ENCODE measurements at regions not wholly inside any gene's neighbourhood (a gene's known extent, or its start where the extent isn't known, plus 50 kb on each side); places are given as distances from the start of the nearest gene placed in this dataset.

DNA sequence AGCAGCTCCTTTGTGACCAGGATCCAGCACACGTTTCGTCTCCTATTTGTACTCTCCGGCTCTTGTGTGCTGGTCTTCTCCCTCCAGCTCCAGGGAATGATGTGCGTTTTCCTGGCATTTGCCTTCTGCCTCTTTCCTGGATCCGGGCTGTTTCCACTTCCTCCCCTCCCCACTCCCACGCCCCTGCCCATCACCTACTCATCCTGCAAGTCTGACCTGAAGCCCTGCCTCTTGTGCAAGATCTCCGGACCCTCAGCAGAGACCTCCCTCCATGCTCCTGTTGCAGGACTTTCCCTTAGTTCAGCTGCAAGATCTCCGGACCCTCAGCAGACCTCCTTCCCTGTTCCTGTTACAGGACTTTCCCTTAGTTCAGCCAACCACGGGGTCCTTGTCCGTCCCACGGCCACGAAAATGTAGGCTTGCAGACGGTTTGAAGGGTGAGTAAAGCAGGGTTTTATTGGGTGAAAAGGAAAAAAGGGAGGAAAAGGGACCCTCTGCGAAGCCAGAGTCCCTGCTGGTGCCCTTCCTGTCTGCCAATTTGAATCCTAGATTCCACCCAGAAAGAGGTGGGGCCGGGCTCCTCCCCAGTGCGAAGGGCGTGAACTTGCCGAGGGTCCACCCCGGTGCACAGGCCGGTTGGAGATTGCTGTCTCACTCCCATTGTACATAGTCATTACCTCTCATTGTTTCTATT, 74.4 kb upstream of the IRF2 start:
- TF ChIP-seq CTCF (conservative IDR thresholded peaks at IDR 0.05; ENCODE audit: low read length) (no peak), EZH2phosphoT487 (IDR thresholded peaks at IDR 0.05; ENCODE audit: borderline replicate concordance, low read depth, low read length) (no peak)

All from OCI-LY7 (cell line).